Caco-2 (cell line): ENCODE measurements at regions not wholly inside any gene's neighbourhood (a gene's known extent, or its start where the extent isn't known, plus 50 kb on each side); places are given as distances from the start of the nearest gene placed in this dataset.

Experiments
- BruUV-seq: library from RNA; stranded (reverse); fragments of 400-500 nt; replicated peaks from 2 replicates; lab custom pipeline; 2021; lab: Mats Ljungman, UMichigan
- CTCF ChIA-PET: fragments of 300-600 bp; sonication (Branson Sonifier 250); formaldehyde crosslinking; loops from one replicate; lab custom pipeline; 2022; ENCODE audit warnings: antibody characterized with exemption; lab: Charles Lee
- POLR2A ChIA-PET: fragments of 300-600 bp; sonication (Branson Sonifier 250); formaldehyde crosslinking; loops from one replicate; lab custom pipeline; 2022; ENCODE audit warnings: antibody characterized with exemption; lab: Charles Lee
- DNase-seq, 2 experiments: peaks; one replicate each; pipeline versions ENCODE4 v3.0.0 to v3.0.0-alpha.2; 2020 to 2022
- H3K27me3 ChIP-seq: replicated peaks from 2 replicates; pipeline ENCODE4 v1.6.0; 2011; ENCODE audit warnings: low read length; ENCODE audit not compliant: control insufficient read depth, insufficient read depth
- H3K36me3 ChIP-seq: 2 replicates; pipeline ENCODE4 v1.5.1; 2011; ENCODE audit warnings: low read length; ENCODE audit not compliant: control insufficient read depth, insufficient read depth
- H3K4me1 ChIP-seq: fragments of 250-450 bp; sonication (Bioruptor Pico); 2 replicates; pipeline ENCODE4 v1.5.1; 2020; ENCODE audit warnings: mild to moderate bottlenecking
- H3K4me3 ChIP-seq: 2 replicates; pipeline ENCODE4 v1.5.1; 2011; ENCODE audit warnings: low read depth, mild to moderate bottlenecking, control low read depth, low read length
- H3K9me3 ChIP-seq: fragments of 250-450 bp; sonication (Bioruptor Pico); 2 replicates; pipeline ENCODE4 v1.5.1; 2020; ENCODE audit warnings: mild to moderate bottlenecking, moderate library complexity
- H3K27ac Mint-ChIP-seq: one replicate; pipeline ENCODE4 v1.8.0; 2022; ENCODE audit warnings: mixed read lengths; ENCODE audit not compliant: unreplicated experiment
- H3K27me3 Mint-ChIP-seq: one replicate; pipeline ENCODE4 v1.8.0; 2022; ENCODE audit warnings: mixed read lengths; ENCODE audit not compliant: insufficient read depth, unreplicated experiment
- H3K36me3 Mint-ChIP-seq: one replicate; pipeline ENCODE4 v1.8.0; 2022; ENCODE audit warnings: mild to moderate bottlenecking, mixed read lengths; ENCODE audit not compliant: insufficient read depth, unreplicated experiment
- H3K4me1 Mint-ChIP-seq: one replicate; pipeline ENCODE4 v1.8.0; 2022; ENCODE audit warnings: low read depth, mixed read lengths; ENCODE audit not compliant: unreplicated experiment
- H3K4me3 Mint-ChIP-seq: one replicate; pipeline ENCODE4 v1.8.0; 2022; ENCODE audit warnings: mild to moderate bottlenecking, moderate library complexity, mixed read lengths; ENCODE audit not compliant: unreplicated experiment
- H3K9me3 Mint-ChIP-seq: one replicate; pipeline ENCODE4 v1.8.0; 2022; ENCODE audit warnings: mixed read lengths; ENCODE audit not compliant: unreplicated experiment
- intact Hi-C: fragments of 100-400 bp; cut with micrococcal nuclease; formaldehyde crosslinking; loops from one replicate; pipeline ENCODE4 v1.10.0; 2022; ENCODE audit not compliant: unreplicated experiment
- TF ChIP-seq, protein P1 (sequence below), 2 experiments: fragments of 200-600 bp in 1 of 2; IDR thresholded peaks; 1 replicate in 1 of 2; 2 replicates in 1 of 2; pipeline versions ENCODE4 v1.5.1 to v1.8.0; 2011 to 2022; ENCODE audit warnings: antibody characterized with exemption in 1 of 2, control low read depth in 1 of 2, inconsistent platforms in 1 of 2, low read depth in 1 of 2, low read length in 1 of 2, mild to moderate bottlenecking in 1 of 2, moderate library complexity in 1 of 2; ENCODE audit not compliant: insufficient read depth in 1 of 2, severe bottlenecking in 1 of 2, unreplicated experiment in 1 of 2

DNA sequence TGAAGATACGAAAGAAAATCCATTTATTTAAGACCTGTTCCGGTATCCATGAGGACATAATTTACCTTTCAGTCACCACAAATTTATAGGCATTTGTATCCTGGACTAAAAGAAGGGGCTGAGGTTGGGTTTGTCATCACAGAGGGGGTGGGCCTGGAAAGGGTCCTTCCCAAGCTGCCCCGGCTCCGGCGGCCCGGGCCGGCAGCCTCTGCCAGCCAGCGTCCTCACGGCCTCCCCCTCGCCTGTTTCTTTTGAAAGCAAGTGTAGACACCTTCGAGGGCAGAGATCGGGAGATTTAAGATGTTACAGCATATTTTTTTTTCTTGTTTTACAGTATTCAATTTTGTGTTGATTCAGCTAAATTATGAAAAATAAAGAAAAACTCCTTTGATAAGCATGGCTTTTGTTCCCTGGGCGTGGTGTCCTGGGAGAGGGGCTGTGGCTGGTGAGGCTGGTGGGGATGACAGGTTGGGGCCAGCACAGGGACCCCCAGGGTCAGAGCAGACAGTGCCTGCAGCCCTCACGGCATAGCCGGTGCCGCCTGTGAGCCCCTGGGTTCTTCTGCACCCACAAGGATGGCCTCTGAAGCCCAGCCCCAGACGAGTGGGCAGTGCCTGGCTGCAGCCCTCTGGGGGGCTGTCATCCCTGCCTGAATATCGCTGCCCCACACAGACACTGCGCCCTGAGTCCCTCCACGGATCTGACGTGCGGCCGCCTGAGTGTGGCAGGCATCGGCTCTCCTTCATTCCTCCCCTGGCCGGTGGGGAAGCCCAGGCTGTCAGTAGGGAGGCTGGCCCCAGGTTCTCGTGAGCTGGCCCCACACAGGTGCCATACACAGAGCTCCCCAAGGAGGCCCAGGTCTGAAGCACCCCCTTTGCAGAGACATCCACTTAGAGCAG is 1075.9 kb downstream of the BRD1 start:
- intact Hi-C loops = no loop called here
- peaks cover 5% of the 10 kb centered on the region for H3K36me3 Mint-ChIP-seq
- H3K4me1 Mint-ChIP-seq = no peaks in the 10 kb centered on the region
- no peaks in the 10 kb centered on the region for H3K27me3 ChIP-seq
- POLR2A ChIA-PET = no interaction called here
- DNase-seq = no peak
- no peaks in the 10 kb centered on the region for H3K4me1 ChIP-seq
- H3K9me3 ChIP-seq = no peaks in the 10 kb centered on the region
- TF ChIP-seq, protein P1, sequence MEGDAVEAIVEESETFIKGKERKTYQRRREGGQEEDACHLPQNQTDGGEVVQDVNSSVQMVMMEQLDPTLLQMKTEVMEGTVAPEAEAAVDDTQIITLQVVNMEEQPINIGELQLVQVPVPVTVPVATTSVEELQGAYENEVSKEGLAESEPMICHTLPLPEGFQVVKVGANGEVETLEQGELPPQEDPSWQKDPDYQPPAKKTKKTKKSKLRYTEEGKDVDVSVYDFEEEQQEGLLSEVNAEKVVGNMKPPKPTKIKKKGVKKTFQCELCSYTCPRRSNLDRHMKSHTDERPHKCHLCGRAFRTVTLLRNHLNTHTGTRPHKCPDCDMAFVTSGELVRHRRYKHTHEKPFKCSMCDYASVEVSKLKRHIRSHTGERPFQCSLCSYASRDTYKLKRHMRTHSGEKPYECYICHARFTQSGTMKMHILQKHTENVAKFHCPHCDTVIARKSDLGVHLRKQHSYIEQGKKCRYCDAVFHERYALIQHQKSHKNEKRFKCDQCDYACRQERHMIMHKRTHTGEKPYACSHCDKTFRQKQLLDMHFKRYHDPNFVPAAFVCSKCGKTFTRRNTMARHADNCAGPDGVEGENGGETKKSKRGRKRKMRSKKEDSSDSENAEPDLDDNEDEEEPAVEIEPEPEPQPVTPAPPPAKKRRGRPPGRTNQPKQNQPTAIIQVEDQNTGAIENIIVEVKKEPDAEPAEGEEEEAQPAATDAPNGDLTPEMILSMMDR (IDR thresholded peaks at IDR 0.05; ENCODE audit: insufficient read depth in 1 of 2, low read depth in 1 of 2, low read length in 1 of 2, severe bottlenecking in 1 of 2, unreplicated experiment in 1 of 2) = no peak
- H3K27me3 Mint-ChIP-seq = peaks cover 3% of the 10 kb centered on the region
- H3K9me3 Mint-ChIP-seq = no peaks in the 10 kb centered on the region
- H3K36me3 ChIP-seq = no peaks in the 10 kb centered on the region
- no peak overlapping the region for H3K27ac Mint-ChIP-seq
- no peak overlapping the region for H3K4me3 Mint-ChIP-seq
- BruUV-seq = no TSS peak
- no peak overlapping the region for H3K4me3 ChIP-seq
- CTCF ChIA-PET = no interaction called here

DNA sequence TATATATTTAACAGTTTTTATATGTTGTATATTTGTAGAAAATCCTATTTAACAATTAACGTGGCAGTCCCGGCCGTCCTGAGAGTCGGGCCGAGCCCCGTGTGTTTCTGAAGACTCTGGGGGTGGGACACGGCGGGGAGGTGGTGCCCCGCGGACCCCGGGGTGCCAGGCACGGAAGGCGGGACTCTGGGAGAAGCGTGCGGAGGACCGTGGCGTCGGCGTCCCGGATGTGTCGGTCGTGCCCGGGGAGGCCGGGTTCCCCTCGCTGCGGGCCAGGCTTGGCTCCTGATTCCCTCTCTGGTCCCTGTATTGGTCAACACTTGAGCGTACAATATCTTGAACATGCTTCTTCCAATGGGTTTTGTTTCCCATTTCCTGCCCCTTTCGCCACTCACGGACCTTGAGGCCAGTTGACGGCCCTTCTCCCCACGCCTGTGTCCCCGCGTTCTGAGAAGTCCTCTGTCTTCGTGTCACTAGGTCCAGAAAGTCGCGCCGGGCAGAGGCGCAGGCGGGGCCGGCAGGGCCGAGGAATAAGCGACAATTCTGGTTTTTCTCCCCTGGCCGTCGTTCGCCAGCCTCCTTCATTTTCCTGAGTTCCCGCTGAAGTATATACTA is 1076.7 kb downstream of the BRD1 start:
- H3K9me3 ChIP-seq = no peaks in the 10 kb centered on the region
- no peak overlapping the region for H3K4me3 Mint-ChIP-seq
- POLR2A ChIA-PET = no interaction called here

DNA sequence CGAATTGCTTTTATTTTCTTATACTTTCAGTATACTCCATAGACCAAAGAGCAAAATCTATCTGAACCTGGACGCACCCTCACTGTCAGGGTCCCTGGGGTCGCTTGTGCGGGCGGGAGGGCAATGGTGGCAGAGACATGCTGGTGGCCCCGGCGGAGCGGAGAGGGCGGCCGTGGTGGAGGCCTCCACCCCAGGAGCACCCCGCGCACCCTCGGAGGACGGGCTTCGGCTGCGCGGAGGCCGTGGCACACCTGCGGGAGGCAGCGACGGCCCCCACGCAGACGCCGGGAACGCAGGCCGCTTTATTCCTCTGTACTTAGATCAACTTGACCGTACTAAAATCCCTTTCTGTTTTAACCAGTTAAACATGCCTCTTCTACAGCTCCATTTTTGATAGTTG is 1077.4 kb downstream of the BRD1 start:
- Histone ChIP-seq H3K4me1 (no peaks in the 10 kb centered on the region), H3K9me3 (no peaks in the 10 kb centered on the region), H3K27me3 (no peaks in the 10 kb centered on the region), H3K36me3 (no peaks in the 10 kb centered on the region), H3K4me3 (no peak overlapping the region)
- H3K4me1 Mint-ChIP-seq = no peaks in the 10 kb centered on the region
- H3K36me3 Mint-ChIP-seq = peaks cover 5% of the 10 kb centered on the region
- ChIA-PET CTCF (no interaction called here), POLR2A (no interaction called here)
- H3K9me3 Mint-ChIP-seq = no peaks in the 10 kb centered on the region
- TF ChIP-seq, protein P1 (IDR thresholded peaks at IDR 0.05; ENCODE audit: insufficient read depth in 1 of 2, low read depth in 1 of 2, low read length in 1 of 2, severe bottlenecking in 1 of 2, unreplicated experiment in 1 of 2) = no peak
- H3K4me3 Mint-ChIP-seq = no peak overlapping the region
- DNase-seq = no peak
- H3K27ac Mint-ChIP-seq = no peak overlapping the region
- no peaks in the 10 kb centered on the region for H3K27me3 Mint-ChIP-seq
- intact Hi-C loops = no loop called here
- no TSS peak for BruUV-seq

More for the DNA sequence above, 1076.7 kb downstream of the BRD1 start:
- H3K36me3 Mint-ChIP-seq = peaks cover 5% of the 10 kb centered on the region
- H3K4me1 Mint-ChIP-seq = no peaks in the 10 kb centered on the region
- no peaks in the 10 kb centered on the region for H3K27me3 Mint-ChIP-seq
- intact Hi-C loops = no loop called here
- no peak for DNase-seq
- TF ChIP-seq, protein P1 (IDR thresholded peaks at IDR 0.05; ENCODE audit: insufficient read depth in 1 of 2, low read depth in 1 of 2, low read length in 1 of 2, severe bottlenecking in 1 of 2, unreplicated experiment in 1 of 2) = no peak
- H3K9me3 Mint-ChIP-seq = no peaks in the 10 kb centered on the region
- Histone ChIP-seq H3K4me1 (no peaks in the 10 kb centered on the region), H3K36me3 (no peaks in the 10 kb centered on the region), H3K4me3 (no peak overlapping the region), H3K27me3 (no peaks in the 10 kb centered on the region)
- CTCF ChIA-PET = no interaction called here
- BruUV-seq = no TSS peak
- no peak overlapping the region for H3K27ac Mint-ChIP-seq
